HG03045 (cell line): ENCODE measurements at regions not wholly inside any gene's neighbourhood (a gene's known extent, or its start where the extent isn't known, plus 50 kb on each side); places are given as distances from the start of the nearest gene placed in this dataset.
"Not testable (repeated sequence)": the region's sequence is repeated elsewhere in the genome, so short reads cannot be mapped to it uniquely, and the experiment has no call there.

Experiments used
- ATAC-seq: cut with Tn5 transposase; IDR thresholded peaks from one replicate; pipeline ENCODE4 v1.9.1; 2021; ENCODE audit warnings: mild to moderate bottlenecking, moderate library complexity; ENCODE audit not compliant: unreplicated experiment

DNA sequence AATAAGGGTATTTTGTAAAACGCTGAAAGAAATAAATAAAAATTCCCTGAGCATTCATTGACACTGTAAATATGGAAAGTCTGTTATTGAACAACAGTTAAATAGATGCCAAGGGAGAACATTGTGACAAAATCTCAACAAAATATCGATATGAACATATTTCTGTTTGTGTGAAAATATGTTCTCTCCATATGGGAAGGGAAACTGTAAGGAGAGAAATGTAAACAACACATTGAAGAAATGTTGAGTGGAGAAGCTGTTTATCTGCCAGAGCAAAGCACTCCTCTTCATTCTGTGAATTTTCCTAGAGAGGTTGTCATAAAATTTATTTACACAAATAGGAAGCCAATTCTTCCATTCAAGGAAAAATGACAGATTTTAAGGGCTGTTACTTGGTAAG lies 57.1 kb upstream of the EOMES start:
- ATAC-seq = no peak

DNA sequence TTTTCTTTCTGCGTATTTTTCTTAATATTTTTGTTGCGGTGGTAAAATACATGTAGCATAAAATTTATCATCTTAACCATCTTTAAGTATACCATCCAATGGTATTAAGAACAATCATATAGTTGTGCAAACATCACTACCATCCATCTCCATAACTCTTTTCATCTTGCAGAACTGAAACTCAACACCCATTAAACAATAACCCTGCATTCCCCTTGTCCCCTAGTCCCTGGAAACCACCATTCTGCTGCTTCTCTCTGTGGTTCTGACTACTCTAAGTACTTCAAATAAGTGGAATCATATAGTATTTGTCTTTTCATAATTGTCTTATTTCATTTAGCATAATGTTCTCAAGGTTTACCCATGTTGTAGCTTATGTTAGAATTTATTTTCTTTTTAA lies 67.3 kb upstream of the EOMES start:
- ATAC-seq = no peak

DNA sequence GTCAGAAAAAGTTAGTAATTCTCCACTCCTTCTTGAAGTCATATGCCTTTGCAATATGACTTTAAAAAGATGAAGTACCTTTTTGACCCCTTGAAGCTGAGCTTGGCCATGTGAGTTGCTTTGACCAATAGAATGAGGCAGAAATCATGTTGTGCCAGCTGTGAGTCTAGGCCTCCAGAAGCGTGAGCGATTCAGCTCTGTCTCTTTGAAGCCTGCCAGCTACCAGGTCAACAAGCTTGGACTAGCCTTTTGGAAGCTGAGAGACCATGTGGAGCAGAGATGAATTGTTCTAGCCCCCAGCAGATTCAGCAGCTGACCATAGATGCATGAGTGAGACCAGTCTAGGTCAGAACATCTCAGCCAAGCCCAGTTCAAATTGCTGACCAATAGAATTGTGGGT lies 69.8 kb upstream of the EOMES start:
- ATAC-seq = no peak

DNA sequence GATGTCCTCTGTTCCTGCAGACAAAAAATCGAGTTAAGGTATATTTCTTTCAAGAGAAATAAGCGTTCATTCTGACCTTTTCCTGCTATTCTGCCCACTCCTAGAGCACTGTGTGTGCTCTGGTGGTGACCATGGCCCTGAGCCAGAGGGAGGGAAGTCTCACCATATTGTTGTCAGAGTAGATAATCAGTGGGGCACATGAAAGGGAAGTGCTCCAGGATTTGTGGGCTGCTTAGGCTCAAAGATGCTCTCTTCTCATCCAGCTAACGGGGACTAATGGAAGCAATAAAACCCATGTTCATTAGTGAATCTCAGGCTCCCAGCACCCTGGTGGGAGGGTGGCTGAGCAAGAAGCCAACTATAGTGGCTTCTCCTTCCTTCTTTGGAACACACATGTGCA lies 70.7 kb upstream of the EOMES start:
- ATAC-seq = no peak

DNA sequence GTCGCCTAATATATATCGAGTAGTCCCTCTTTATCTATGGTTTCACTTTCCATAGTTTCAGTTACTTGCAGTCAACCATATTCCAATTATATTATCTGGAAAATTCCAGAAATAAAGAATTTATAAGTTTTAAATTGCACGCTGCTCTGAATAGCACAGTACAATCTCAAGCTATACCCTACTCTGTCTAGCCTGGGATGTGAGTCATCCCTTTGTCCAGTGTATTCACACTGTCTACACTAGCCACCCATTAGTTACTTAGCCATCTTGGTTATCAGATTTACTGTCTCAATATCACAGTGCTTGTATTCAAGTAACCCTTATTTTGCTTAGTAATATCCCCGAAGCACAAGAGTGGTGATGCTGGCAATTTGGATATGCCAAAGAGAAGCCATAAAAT lies 72.1 kb upstream of the EOMES start:
- no peak for ATAC-seq

DNA sequence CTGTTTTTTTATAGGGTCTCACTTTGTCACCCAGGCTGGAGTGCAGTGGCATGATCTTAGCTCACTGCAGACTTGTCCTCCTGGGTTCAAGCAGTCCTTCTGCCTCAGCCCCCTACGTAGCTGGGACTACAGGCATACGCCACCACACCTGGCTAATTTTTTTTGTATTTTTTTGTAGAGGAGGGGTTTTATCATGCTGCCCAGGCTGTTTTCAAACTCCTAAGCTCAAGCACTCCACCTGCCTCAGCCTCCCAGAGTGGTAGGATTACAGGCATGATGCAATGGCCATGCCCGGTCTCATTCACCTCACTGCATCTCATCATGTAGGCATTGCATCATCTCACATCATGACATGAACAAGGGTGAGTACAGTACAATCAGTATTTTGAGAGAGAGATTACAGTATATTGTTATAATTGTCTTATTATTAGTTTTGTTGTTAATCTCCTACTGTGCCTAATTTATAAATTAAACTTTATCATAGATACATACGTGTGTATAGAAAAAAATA lies 74.3 kb upstream of the EOMES start:
- no peak for ATAC-seq

DNA sequence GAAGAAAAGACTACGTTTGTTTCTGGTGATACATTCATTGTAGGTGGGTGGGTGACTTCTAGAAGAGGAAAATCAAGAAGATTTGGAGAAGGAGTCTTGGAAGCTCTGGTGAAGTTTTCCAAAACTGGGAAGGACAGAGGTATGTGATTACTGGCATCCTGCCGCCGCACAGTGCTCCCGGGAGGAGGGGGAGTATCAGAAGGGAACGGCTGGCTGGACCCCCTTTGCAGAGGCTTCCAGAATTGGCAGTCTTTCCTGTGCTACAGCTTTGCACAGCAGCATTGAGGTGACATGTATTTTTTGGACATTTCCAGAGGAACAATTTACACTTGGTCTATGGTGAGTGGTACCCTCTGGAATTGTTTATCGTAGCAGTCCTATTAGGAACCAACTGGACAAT lies 75.7 kb upstream of the EOMES start:
- ATAC-seq = no peak

DNA sequence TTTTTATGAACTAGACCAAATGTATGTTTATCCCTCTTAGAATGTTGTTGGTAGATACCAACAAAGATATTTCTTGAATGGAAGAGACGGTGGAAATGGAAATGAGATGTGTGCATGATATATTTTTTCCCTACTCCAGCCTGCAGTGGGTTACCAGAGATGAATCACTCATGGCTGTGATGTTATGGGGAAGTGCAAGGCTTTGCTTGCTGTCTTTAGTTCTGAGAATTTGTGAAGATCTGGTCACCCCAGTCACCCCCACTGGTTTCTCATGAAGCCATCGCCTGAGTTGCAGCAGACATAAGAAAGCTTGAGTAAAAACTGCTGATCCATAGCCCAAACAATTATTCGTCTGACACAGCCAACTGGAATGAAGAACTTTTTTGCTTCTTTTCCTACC lies 78.1 kb upstream of the EOMES start:
- no peak for ATAC-seq

DNA sequence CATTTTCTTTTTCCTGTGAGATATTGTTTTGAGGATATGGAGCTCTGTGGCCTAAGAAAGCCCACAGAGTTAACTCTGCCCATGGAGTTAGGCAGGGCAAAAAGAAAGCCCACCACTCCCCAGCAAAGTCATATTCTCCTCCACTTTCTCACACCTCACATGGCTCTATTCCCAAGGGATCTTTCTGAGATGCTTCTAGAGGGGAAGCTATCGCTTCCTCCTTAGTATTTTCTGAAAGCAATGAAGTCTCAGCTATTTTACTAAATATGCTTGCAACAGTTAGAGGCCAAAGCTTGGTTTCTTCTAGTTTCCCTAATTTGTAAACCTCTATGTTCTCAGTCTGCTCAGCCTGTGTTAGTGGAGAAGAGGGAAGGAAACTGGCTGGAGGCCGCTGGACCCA lies 80.3 kb upstream of the EOMES start:
- ATAC-seq = no peak

DNA sequence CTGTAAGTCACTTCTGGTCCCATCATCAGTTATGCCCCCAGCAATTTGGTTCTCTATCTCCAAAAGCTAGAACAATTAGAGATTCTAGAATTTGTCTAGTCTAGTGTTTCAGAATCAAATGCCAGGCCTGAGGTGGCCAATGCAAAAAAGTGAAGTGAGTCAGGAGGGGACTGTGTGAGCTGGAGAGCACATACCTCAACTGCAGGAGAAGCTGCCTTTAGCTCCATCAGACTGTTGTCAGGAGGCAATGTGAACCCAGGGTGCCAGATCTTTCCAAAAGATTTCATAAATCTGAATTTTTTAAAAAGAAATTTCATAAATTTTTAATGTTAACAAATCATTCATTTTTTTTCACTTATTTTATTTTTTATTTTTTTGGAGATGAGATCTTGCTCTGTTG lies 80.7 kb upstream of the EOMES start:
- no peak for ATAC-seq

DNA sequence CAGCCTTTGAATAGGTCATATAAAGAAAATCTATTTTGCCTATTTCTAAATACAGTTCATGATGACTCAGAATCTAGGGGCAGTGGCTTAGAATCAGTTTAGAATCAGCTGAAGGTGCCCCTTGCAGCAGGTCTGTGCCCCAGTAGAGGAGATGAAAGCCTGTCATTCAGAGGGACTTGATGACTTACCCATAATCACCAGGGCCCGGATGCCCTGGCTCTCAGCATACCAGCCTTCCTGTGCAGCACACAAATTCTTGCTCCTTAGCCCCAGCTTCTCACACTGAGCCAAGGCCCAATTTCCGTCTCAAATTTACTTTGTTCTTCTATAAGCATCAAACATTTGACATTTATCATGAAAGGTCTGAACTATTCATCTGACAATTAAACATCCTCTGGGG lies 83.2 kb upstream of the EOMES start:
- ATAC-seq = no peak

DNA sequence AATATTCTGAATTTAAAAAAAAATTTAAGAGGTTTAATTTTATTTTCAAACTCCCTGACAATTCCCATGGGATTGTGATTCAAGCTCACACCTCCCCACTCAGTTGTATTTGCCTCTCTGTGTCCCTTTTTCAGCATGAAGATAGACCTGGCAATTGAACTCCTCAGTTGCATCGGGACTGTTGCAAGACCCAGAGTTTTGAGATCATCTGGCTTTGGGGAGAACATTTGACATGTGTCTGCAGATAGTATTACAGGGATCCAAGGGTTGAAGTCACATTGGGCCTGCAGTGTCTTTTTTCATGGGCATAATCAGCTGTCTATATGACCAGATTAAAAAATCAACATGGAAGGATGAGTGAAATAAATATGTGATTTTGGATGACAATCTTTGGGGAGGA lies 91.1 kb upstream of the EOMES start:
- ATAC-seq = no peak

DNA sequence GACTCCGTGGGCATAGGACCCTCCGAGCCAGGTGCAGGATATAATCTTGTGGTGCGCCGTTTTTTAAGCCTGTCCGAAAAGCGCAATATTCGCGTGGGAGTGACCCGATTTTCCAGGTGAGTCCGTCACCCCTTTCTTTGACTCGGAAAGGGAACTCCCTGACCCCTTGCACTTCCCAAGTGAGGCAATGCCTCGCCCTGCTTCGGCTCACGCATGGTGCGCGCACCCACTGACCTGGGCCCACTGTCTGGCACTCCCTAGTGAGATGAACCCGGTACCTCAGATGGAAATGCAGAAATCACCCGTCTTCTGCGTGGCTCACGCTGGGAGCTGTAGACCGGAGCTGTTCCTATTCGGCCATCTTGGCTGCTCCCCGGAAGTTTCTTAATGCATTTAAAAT lies 99.5 kb upstream of the EOMES start:
- ATAC-seq = not testable (repeated sequence)

DNA sequence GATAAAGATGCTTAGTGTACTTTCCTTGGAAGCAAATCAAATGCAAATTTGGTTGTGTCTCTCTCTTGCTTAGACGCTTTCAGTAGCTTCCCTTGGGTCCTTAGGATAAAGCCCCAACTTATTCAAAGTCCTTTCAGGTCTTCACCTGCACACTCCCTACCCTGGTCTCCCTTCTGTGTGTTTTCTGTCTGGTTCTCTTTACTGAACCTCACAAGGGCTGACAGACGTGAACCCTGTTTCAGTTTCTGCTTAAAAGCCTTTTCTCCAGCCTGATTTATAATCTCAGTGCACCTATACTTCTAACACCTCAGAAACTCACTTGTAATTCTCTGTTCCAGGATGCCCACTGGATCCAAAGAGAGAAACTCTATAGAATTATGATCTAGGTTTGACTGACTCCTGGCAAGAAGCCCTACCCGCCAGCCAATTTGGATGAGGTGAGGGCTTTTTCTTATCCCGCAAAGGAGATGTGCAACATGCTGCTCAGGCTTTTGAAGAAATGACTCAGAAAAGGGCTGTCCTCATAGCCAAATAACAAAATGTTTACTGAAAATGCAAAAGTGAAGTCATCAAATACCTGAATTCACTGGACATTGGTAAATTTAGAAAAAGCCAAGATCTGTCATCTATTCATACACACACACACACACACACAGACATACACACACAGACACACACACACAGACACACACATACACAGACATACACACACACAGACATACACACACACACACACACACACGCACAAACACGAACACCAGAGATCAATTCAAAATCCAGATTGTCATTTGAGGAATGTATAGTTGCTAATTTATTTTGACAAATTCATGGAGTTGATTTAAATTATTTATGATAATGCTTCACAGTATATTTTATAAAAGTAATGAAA lies 102.4 kb upstream of the EOMES start:
- ATAC-seq = no peak

DNA sequence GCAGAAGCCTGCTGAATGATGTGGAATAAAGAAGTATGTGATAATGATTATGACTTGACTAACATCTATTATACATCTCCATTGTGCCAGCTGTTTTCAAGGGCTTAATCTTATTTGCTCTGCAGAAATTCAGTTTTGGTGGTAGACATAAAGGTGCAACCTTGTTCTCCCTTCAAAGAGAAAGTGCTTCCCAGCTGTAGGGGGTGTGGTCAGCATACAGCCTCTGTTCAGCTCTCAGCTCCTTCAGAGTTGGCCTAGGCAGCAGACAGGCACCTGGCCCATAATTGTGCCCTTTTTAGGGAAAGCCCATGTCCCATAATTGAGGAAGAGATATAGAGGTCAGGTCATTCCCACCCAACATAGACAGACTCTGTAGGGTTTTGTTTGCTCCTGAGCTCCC lies 104.3 kb upstream of the EOMES start:
- ATAC-seq = no peak

DNA sequence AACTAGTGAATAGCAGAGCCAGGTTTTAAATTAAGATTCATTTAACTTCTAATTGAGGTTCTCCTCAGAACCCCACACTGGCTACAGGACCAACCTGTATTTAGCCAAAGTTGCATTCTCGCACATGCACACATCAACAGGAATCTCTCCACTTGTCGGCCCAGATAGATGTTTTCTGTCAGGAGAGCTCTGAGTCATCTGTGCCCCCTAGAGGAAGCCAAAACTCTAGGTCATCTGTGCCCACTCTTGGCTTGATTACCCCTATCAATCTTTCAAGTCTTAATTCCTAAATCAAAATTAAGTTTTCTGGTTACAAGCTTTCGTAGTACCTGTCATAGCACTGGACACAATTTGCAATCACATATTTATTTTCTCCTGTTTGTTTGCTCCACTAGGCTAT lies 104.9 kb upstream of the EOMES start:
- no peak for ATAC-seq

DNA sequence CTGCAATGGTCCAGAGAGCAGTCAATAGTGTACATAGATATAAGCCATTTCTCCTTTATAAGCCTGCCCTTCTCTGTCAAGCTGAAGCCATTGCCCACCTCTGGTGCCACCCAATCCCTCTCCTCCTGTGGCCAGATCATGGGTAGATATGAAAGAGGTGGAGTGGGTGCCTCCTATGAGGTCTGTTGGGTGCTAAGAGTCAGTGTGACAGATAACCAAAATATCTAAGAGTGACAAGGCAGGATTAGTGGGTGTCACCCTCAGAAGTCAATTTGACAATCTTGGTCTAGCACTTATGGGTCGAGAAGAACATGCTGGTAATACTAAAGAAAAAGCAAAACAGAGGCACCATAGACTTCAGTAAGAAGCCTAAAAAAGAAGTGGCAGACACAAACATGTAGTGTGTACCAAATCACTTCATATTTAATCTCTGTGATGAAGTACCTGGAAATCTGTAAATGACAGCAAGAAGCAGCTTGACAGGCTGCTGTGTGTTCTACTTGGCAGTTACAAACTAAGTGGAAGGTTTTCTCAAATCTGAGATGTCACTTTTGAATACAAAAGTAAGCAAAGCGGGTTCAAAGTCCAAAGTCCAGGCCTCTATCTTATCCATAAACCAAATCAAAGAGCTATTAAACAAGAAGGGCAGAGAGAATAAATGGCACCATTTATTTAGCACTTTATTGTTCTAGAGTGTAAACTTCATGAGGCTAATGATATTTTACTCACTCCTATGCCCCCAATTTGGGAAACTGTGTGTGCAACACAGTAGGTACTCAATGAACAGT lies 118.9 kb upstream of the EOMES start:
- no peak for ATAC-seq

DNA sequence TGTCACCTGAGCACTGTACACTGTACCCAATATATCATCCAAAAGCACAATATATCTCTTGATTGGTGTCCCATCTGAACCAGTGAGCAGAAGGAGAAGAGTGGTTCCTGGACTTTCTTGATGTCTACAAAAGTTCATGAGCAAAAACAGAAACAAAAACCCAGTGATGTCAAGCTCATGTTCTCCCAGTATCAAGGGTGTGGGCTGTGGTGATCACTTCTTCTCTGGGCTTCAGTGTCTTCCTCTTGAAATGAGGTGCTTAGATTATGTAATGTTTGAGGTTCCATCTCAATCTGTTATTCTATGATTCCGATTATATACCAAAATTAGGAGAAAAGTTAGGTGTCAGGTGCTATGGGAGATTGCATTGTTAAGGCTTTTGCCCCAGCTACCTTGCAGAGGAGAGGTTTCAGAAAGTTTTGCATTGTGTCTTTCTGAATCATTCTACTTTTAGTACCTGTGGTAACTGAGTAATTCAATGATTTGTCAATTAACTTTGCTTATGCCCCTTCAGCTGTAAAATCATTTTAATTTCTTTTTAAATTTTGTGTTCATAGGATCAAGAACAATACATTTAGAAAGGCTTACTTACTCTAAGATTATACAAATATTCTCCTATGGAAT lies 122.0 kb upstream of the EOMES start:
- no peak for ATAC-seq

DNA sequence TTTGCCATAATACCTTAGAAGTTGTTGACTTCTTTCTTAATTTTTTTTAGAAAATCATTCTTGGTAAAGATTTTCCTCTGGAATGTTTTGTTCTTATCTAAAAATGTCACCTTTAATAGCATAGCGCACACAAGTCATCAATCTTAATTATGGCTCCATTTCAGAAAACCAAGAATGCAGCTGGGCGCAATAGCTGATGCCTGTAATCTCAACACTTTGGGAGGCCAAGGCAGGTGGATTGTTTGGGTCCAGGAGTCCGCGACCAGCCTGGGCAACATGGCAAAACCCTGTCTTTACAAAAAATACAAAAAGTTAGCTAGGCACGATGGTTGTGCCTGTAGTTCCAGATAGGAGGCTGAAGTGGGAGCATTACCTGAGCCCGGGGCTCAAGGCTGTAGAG lies 125.6 kb upstream of the EOMES start:
- no peak for ATAC-seq

DNA sequence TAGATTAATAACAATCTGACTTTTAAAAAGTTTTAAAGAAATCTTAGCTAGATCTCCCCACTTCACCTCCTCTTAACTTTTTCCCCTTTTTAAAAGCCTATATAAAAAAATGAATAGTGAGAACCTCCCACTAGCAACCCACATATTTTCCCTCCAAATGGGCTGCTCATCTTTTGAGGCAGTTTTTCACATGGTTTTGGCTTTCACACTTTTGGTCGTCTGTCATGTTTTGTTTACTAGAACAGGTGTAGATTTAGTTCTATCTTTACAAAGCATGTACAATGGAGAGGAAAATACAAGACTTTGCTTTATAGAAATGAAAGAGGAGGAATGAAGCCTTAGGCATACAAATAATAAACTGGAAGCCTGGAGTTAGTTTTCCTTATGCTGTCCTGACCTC lies 126.7 kb upstream of the EOMES start:
- ATAC-seq = no peak

DNA sequence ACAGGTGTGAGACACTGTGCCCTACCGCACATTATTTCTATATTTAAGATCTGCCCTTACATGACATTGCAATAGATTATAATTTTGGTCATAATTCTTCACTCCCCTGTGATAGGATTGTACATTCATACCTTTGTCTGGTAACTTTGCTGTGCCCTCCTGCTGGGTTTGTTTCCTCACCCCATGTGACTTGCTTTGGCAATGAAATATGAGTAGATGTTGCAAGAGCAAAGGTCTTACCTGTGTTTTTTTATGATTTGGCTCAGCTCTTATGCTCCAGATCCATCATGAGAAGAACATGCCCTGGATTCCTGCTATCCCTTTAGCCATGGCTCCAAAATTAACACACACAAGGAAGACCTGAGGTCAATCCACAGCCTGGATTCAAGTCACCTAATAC lies 137.7 kb upstream of the EOMES start:
- no peak for ATAC-seq
